Lower leg skin (tissue), 3 donors: ENCODE measurements at regions not wholly inside any gene's neighbourhood (a gene's known extent, or its start where the extent isn't known, plus 50 kb on each side); places are given as distances from the start of the nearest gene placed in this dataset.

Experiments
- POLR2A ChIP-seq, 2 donors: fragments of 450-650 bp; IDR thresholded peaks; one replicate each; pipeline ENCODE4 v1.6.1; 2016 to 2017; ENCODE audit warnings: antibody characterized with exemption in 2 of 2, mild to moderate bottlenecking in 1 of 2, moderate library complexity in 1 of 2
- TF ChIP-seq, protein P1 (sequence below), 3 donors: fragments of 450-650 bp; IDR thresholded peaks; one replicate each; pipeline ENCODE4 v1.5.1; 2016; ENCODE audit warnings: antibody characterized with exemption in 3 of 3, mild to moderate bottlenecking in 3 of 3, moderate library complexity in 2 of 3

DNA sequence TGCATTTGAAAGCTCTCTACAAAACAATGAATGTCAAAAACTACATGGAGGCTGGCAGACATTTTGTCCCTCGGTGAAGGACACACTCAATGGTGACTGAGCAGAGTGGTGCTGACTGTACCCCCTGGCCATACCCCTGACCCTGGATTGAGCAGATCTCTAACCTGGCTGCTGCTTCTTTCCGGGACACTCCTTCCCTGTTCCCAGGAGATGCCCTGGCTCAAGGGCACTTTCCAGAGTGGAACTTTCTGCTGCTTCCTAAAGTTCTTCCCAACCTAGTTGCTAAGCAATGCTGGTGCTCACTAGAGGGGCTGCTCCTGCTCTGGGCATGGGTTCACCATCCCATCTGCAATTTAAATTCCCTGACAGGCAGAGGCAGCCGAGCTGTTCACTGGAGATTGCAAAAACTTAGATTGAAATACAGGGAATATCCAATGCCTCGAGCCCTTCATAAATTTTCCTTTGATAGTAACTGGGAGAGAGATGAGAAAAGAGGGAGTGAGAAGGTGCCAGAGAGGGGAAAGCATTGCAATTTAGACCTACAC lies 384.3 kb upstream of the PODXL start:
- TF ChIP-seq POLR2A (IDR thresholded peaks at IDR 0.05) = no peak
- TF ChIP-seq, protein P1, sequence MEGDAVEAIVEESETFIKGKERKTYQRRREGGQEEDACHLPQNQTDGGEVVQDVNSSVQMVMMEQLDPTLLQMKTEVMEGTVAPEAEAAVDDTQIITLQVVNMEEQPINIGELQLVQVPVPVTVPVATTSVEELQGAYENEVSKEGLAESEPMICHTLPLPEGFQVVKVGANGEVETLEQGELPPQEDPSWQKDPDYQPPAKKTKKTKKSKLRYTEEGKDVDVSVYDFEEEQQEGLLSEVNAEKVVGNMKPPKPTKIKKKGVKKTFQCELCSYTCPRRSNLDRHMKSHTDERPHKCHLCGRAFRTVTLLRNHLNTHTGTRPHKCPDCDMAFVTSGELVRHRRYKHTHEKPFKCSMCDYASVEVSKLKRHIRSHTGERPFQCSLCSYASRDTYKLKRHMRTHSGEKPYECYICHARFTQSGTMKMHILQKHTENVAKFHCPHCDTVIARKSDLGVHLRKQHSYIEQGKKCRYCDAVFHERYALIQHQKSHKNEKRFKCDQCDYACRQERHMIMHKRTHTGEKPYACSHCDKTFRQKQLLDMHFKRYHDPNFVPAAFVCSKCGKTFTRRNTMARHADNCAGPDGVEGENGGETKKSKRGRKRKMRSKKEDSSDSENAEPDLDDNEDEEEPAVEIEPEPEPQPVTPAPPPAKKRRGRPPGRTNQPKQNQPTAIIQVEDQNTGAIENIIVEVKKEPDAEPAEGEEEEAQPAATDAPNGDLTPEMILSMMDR (IDR thresholded peaks at IDR 0.05) = no peak
